A549 (cell line): ENCODE measurements at regions not wholly inside any gene's neighbourhood (a gene's known extent, or its start where the extent isn't known, plus 50 kb on each side); places are given as distances from the start of the nearest gene placed in this dataset.
"Not testable (repeated sequence)": the region's sequence is repeated elsewhere in the genome, so short reads cannot be mapped to it uniquely, and the experiment has no call there.

ENCODE experiments used
- CEBPB ChIP-seq, 2 experiments: fragments of >200 bp in 1 of 2; sonication (Bioruptor Twin) in 1 of 2; formaldehyde crosslinking in 1 of 2; IDR thresholded peaks; 2 replicates each; pipeline ENCODE4 v1.6.1; 2012 to 2016
- EP300 ChIP-seq, 2 experiments: fragments of >200 bp; sonication (Bioruptor Twin); formaldehyde crosslinking; IDR thresholded peaks; 2 replicates in 1 of 2; 3 replicates in 1 of 2; pipeline ENCODE4 v1.6.1; 2016 to 2017
- JUNB ChIP-seq: fragments of >200 bp; sonication (Bioruptor Twin); formaldehyde crosslinking; IDR thresholded peaks from 2 replicates; pipeline ENCODE4 v1.6.1; 2016
- MAZ ChIP-seq: fragments of 150-350 bp; IDR thresholded peaks from 2 replicates; pipeline ENCODE4 v1.6.1; 2014; ENCODE audit warnings: antibody characterized with exemption, low read depth, low read length, borderline replicate concordance
- MYC ChIP-seq: IDR thresholded peaks from 2 replicates; pipeline ENCODE4 v1.6.1; 2012; ENCODE audit warnings: mild to moderate bottlenecking, inconsistent platforms, low read length, improper control_type of control experiment, borderline replicate concordance
- POLR2A ChIP-seq: IDR thresholded peaks from 2 replicates; pipeline ENCODE4 v1.6.1; 2012; ENCODE audit warnings: mild to moderate bottlenecking, low read length
- RAD21 ChIP-seq, 2 experiments: fragments of >200 bp in 1 of 2; sonication (Bioruptor Twin) in 1 of 2; formaldehyde crosslinking in 1 of 2; IDR thresholded peaks in 1 of 2; conservative IDR thresholded peaks in 1 of 2; 2 replicates in 1 of 2; 3 replicates in 1 of 2; pipeline ENCODE4 v1.6.1; 2012 to 2018; ENCODE audit warnings: inconsistent platforms in 1 of 2
- RARB ChIP-seq: fragments of 250-450 bp; sonication (Bioruptor Pico); IDR thresholded peaks from 2 replicates; pipeline ENCODE4 v1.8.0; 2021; ENCODE audit warnings: mild to moderate bottlenecking, moderate library complexity
- RFX5 ChIP-seq: fragments of 450-650 bp; IDR thresholded peaks from 2 replicates; pipeline ENCODE4 v1.7.1; 2014; ENCODE audit warnings: antibody characterized with exemption, mild to moderate bottlenecking, moderate library complexity
- SMC3 ChIP-seq: fragments of >200 bp; sonication (Bioruptor Twin); formaldehyde crosslinking; IDR thresholded peaks from 3 replicates; pipeline ENCODE4 v1.6.1; 2018; ENCODE audit warnings: inconsistent platforms
- TF ChIP-seq, protein P1 (sequence below): fragments of >200 bp; sonication (Bioruptor Twin); formaldehyde crosslinking; IDR thresholded peaks from 3 replicates; pipeline ENCODE4 v1.5.1; 2016
- TF ChIP-seq, protein P2 (sequence below): IDR thresholded peaks from 2 replicates; pipeline ENCODE4 v1.6.1; 2012
- TF ChIP-seq, protein P3 (sequence below): fragments of 250-450 bp; sonication (Bioruptor Pico); IDR thresholded peaks from 2 replicates; pipeline ENCODE4 v1.5.0; 2021; ENCODE audit warnings: mild to moderate bottlenecking, moderate library complexity, borderline replicate concordance
- TF ChIP-seq, protein P4 (sequence below): IDR thresholded peaks from 2 replicates; pipeline ENCODE4 v1.6.1; 2012; ENCODE audit warnings: low read depth, borderline replicate concordance

DNA sequence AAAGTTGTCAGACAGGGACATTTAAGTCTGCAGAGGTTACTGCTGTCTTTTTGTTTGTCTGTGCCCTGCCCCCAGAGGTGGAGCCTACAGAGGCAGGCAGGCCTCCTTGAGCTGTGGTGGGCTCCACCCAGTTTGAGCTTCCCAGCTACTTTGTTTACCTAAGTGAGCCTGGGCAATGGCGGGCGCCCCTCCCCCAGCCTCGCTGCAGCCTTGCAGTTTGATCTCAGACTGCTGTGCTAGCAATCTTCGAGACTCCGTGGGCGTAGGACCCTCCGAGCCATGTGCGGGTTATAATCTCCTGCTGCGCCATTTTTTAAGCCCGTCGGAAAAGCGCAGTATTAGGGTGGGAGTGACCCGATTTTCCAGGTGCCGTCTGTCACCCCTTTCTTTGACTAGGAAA is 378.0 kb upstream of the LRRC3B start:
- TF ChIP-seq, protein P1, sequence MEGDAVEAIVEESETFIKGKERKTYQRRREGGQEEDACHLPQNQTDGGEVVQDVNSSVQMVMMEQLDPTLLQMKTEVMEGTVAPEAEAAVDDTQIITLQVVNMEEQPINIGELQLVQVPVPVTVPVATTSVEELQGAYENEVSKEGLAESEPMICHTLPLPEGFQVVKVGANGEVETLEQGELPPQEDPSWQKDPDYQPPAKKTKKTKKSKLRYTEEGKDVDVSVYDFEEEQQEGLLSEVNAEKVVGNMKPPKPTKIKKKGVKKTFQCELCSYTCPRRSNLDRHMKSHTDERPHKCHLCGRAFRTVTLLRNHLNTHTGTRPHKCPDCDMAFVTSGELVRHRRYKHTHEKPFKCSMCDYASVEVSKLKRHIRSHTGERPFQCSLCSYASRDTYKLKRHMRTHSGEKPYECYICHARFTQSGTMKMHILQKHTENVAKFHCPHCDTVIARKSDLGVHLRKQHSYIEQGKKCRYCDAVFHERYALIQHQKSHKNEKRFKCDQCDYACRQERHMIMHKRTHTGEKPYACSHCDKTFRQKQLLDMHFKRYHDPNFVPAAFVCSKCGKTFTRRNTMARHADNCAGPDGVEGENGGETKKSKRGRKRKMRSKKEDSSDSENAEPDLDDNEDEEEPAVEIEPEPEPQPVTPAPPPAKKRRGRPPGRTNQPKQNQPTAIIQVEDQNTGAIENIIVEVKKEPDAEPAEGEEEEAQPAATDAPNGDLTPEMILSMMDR = not testable (repeated sequence)
- TF ChIP-seq, protein P2, sequence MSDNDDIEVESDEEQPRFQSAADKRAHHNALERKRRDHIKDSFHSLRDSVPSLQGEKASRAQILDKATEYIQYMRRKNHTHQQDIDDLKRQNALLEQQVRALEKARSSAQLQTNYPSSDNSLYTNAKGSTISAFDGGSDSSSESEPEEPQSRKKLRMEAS = not testable (repeated sequence)
- not testable (repeated sequence) for TF ChIP-seq POLR2A; SMC3; JUNB; CEBPB (IDR thresholded peaks at IDR 0.05); MAZ; MYC; RFX5; RAD21 (conservative IDR thresholded peaks at IDR 0.05 in 1 of 2, IDR thresholded peaks at IDR 0.05 in 1 of 2); RARB (CRISPR knock-in tag); EP300 (IDR thresholded peaks at IDR 0.05)
- TF ChIP-seq, protein P3, sequence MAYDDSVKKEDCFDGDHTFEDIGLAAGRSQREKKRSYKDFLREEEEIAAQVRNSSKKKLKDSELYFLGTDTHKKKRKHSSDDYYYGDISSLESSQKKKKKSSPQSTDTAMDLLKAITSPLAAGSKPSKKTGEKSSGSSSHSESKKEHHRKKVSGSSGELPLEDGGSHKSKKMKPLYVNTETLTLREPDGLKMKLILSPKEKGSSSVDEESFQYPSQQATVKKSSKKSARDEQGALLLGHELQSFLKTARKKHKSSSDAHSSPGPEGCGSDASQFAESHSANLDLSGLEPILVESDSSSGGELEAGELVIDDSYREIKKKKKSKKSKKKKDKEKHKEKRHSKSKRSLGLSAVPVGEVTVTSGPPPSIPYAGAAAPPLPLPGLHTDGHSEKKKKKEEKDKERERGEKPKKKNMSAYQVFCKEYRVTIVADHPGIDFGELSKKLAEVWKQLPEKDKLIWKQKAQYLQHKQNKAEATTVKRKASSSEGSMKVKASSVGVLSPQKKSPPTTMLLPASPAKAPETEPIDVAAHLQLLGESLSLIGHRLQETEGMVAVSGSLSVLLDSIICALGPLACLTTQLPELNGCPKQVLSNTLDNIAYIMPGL (CRISPR knock-in tag) = not testable (repeated sequence)
- TF ChIP-seq, protein P4, sequence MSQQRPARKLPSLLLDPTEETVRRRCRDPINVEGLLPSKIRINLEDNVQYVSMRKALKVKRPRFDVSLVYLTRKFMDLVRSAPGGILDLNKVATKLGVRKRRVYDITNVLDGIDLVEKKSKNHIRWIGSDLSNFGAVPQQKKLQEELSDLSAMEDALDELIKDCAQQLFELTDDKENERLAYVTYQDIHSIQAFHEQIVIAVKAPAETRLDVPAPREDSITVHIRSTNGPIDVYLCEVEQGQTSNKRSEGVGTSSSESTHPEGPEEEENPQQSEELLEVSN = not testable (repeated sequence)
